NOMO-1 treated with DMSO at 0.1 percent for 48 hours (cell line): ENCODE measurements at regions not wholly inside any gene's neighbourhood (a gene's known extent, or its start where the extent isn't known, plus 50 kb on each side); places are given as distances from the start of the nearest gene placed in this dataset.

ENCODE experiments used
- DNase-seq: peaks from one replicate; lab custom pipeline; 2025; ENCODE audit not compliant: unreplicated experiment; lab: John Stamatoyannopoulos, UW

DNA sequence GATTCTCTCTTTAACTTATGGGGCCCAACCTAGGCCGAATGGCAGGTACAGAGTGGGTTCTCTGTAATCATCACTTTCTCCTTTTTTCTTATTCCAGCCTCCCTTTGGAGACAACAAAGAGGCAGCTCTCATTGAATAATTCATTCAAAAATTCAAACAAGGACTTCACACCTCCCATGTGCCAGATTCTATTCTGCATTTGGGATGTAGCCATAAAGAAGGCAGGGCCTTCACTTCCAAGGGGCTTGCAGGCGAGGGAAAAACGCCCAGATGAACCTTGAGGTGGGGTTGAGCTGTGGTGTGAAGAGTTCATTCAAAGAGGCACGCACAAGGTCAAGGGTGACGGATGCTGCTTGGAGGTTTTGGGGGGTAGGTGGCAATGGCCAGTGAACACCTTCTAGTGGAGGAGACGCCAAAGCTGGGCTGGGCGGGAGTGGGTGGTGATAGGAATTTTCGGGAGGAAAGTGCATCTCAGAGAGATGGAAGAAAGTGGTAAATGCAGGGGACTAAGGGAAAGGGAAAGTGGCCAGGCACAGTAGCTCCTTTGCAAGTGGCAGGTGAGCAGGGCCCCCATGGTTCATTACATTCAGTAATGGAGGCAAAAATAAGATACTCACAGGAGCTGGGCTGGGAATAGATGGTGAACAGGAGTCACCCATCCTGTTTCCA, 499.6 kb downstream of the MIAT start:
- no peak for DNase-seq

DNA sequence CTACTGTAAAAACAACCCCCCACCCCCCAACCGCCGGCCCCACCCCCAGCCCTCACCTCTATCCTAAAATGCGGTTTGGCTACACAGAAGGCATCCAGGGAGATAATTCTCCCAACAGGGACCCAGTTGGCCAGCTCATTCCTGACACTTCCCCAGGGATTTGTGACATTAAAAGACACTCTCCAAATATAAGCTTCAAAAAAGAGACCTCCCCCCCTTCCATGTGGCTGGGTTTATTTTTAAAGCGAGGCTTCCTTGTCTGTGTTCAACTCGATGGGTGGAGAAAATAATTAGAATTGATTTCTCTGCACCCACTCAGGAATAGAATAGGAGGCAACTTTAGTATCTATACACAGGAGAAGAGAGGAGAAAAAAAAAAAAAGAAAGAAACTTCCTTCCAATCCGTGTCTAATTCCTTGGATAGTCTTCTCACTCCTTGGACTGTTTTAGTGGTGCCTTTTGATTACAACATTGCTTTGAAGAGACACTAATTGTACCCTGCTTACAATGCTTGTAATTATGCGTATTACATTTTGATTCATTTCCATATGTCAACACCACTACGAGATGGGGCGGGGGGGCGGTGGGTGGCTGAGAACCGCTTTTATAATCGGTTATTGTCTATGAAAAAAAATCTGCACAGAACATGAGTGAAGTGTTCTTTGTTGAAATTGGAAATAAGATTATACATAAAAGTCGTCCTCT, 500.4 kb downstream of the MIAT start:
- DNase-seq, result no peak

DNA sequence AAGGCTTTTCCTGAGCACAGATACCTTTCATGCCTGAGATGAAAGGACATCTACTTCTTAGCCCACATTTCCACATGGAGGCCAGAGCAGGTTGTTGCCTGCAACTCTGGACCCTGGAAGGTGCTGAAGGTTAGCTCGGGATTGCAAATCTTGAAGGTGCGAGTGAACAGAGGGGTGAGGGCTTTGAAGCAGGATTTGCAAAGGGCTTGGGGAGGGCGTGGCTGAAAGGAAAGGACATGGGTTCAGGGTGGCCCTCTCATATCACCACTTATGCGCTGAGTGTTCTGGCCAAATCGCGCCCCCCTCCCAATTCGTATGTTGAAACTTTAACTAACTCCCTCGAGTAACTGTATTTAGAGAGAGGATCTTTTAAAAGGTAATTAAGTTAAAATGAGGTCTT, 501.6 kb downstream of the MIAT start:
- DNase-seq, result no peak

DNA sequence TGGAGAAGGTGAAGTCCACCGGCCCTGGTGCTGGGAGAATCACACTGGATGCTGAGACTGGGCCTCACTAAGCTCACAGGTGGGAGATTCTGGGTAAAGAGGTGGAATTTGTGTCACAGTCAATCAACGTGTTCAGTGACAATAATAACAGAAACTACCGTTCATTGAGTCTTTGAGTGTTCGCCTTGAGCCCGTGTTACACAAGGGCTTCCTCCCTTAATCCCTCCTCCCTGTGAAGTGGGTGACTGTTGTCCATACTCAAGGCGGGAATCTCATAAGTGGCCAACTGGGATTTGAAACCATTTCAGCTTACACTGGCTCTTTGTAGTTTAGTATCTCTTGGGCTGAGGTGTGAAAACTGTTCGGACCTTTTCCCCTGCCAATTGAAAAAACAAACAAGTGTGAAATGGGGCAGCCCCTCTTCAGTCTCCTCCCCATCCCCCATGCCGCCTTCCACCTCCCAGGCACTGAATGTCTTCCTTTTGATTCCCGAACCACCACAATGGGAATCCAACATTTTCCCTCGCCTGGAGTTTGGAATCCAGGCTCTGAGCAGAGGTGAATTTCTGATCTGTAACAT, 502.4 kb downstream of the MIAT start:
- DNase-seq, result no peak

DNA sequence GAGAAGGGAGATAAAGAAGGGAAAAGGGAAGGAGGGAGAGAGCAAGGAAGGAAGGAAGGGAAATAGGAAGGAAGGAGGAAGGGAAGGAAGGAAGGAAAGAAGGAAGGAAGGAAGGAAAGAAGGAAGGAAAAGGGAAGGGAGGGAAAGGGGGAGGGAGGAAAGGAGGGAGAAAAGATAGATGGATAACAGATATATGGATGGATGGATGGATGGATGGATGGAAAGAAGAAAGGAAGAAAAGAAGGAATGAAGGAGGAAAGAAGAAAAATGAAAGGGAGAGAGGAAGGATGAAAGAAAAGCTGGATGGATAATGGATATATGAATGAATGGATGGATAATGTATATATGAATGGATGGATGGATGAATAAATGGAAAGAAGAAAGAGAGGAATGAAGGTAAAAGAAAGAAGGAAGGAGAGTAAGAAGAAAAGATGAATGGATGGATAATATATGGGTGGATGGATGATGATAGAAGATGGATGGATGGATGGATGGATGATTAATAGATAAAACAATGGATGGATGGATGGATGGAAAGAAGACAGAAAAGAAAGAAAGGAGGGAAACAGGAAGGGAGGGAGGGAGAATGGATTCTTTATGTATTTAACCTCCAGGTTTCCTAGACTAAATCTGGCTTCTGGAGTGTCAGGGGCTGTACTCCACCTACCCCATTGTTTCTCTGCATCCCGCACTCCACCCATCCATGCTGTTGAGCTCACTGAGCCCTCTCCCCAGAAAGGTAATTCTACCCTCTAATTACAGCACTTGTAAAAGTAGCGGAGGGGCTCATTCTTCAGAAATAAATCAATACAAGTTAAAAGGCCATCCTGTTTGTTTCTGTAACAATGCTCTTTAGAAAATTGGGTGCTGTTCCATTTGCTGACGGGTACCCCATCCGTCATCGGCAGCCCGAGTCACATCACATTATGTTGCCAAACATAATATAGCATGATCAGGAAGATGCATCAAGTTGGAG, 506.1 kb downstream of the MIAT start:
- no peak for DNase-seq

DNA sequence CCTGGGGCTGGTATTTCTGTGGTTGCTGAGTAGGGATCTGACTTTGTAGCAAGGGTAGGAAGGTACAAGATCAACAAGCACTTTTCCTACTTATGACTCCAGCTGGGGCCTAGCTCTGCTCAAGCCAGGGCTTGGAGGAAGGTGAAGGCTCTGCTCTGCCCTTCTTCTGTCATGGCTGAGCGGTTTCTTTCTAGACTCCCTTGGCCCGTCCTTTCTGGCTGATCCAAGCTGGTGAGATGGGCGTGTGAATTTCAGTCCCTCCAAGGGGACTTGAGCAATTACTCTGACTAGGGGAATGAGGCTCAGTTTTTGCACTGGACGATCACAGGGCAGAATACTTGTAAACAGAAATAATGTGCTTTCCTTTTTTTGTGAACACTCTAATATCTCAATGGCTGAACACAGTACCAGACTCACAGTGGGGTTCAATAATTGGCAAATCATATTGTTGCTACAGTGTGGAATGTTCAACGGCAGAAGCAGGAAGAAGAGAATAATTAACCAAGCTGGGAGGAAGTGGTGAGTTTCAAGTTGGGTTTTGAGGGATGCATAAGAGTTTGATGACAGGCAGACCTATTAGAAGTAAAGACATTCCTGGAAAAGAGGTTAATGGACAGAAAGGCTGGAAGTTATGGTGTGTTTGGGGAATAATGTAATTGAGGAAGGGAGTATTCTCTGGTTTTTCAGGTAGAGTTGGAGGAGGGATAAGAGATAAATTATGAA, 507.6 kb downstream of the MIAT start:
- no peak for DNase-seq

DNA sequence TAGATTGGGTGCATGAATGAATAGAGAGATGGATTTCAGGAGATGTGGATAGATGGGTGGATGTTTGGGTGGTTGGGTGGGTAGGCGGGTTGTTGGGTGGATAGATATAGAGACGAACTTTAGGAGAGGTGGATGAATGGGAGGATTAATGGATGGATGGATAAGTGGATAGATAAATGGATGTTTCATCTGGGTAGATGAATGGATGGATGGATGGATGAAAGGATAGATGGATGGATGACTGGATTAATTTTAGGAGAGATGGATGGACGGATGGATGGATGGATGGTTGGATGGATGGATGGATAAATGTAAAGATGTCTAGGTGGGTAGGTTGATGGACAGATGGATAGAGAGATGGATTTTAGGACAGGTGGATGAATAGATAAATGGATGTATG, 511.3 kb downstream of the MIAT start:
- no peak for DNase-seq

DNA sequence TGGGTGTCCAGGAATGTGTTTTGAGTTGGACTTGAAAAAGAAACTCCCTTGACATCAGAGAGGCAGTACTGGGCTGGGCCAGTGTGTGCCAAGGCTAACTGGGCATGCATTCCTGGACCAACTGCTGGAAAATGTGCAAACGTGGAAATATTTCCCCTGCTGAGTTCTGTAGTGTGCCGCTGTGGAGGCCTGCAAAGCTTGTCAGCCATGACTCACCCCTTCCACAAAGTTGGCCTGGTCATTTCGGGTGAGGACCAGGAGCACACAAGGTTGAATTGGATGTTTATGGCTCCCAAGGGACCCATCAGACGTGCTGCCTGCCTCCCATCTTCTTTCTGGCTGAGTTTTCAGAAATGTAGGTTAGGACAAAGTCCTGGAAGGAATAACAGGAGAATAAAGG, 513.1 kb downstream of the MIAT start:
- DNase-seq, result no peak

DNA sequence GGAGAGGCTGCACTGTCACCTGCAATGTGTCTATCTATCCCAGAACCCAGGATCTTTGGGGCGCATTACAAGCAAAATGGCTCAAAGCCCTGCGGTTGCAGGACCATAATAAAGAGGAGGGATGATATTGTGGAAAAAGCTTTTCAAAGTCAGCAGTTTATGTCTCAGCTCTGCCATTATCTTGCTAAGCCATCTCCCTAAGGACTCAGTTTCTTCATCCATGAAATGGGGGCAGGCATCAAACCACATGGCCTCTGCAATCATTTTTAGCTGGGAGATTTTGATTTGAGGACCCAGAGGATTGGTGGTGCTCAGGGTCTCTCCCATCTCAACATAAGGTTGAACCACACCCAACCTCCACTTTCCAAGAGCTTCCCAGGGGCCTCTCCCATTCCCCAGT, 513.8 kb downstream of the MIAT start:
- no peak for DNase-seq

DNA sequence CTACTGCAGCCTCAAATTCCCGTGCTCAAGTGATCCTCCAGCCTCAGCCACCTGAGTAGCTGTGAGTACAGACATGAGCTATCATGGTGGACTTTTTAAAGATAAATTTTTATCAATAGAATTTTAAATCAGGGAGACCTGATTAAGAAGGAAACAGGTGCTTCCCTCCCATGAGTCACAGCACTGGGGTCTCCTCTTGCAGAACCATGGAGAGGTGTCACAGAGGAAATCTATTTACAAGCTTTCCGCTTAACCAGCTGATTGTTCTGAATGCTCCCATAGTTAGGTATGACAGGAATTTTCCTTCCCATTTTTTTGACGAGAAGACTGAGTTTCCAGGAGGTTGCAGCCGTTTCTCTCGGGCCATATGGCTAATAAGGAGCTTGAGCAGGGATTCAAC, 516.1 kb downstream of the MIAT start:
- no peak for DNase-seq

DNA sequence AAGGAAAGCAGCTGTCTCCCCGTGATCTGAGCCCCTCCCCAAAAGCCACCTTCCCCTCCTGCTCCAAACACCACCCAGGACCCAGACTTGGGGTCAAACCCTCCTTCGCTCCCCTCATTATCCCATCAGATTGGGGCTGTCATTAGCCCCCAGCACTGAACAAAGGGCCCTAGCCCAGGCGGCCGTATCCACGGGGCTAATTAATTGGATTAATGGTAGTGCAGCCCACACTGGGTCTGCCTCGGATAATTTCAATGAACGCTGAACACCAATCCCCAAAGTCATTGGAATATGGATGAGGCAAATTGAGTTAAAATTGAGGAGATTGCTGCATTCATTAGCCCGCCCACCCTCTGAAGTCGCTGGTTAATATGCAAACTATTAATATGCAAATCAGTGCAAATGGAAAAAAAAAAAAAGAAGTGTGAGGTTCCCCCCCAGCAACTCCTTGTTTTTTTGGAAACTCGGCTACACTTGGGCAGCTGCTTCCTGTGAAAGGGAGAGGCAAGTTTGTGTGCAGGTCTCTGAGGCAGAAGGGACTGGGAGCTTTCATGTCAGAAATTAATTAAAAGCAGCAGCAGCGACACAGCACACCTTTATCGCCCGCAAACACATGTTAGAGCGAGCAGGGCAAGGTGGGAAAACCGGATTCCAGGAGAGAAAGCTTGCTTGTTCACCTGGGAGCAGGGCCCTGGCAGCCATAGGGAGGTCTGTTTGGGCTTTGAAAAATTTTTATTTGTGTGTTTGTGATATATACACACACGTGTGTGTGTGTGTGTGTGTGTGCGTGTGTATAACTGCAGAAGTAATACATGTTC, 517.8 kb downstream of the MIAT start:
- DNase-seq, result no peak

DNA sequence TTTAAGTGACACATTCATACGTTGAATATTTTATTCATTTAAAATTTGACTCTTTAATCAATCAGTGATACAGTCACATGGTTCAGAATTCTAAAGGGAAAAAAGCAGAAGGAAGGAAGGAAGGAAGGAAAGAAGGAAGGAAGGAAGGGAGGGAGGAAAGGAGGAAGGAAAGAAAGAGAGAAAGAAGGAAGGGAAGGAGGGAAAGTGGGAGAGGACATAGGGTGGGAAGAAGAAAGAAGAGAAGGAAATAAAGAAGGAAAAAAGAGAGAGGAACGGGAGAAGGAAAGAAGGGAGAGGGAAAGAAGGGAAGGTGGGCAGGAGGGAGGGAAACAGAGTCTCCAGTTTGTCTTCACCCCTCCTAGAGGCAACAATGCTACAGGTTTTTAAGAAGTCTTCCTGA, 518.6 kb downstream of the MIAT start:
- no peak for DNase-seq

DNA sequence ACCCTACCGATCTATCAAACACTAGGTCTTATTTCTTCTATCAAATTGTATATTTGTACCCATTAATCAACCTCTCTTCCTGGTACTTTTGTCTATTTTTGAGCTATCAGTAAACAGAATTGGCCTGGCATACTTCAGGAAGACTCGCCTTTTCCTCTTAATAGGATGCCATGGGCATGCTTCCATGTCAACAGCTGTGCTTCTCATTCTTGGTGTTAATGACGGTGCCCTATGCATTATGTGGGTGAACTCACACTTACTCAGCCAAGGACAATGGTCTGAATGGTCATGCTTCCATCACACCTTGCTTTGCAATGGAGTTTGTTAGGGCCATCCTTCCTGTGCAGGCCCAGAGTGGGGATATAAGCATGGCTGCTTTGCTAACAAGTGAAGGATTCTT, 521.8 kb downstream of the MIAT start:
- DNase-seq, result no peak

DNA sequence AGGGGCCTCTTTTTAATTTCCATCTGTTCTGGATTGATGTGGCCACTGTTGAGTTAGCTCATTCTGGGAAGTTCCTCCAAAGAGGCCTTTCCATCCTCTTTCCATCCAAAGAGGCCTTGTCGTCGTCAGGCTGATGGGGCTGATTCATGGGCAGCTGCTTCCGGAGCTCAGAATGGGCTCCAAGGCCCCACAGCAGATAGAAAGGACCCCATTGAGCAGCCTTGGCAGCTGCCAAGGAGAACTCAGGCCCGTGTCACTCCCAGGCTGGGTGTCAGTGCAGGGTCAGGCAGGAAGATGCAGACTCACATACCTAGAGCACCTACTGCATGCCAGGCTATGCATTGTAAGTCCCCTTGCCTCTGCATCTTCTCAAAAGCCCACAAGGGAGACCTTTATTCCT, 524.1 kb downstream of the MIAT start:
- no peak for DNase-seq

DNA sequence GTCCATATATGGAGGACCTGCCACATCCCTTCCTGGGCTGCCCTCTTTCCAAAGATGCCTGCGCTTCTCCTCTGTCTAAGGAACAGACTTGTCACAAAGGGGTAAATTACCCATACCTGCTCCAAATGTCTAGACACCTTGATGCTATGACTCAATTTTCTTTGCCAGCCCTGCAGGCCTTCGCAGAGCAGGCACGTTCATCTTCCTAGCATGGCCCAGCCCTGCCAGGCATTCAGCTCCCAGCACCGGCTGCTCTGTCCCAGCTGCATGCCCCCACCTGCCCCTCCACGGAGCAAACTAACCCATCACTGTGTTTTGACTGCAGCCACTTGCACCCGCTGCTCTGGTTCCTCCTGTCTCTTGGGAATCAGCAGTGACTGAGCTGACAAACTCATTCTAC, 526.1 kb downstream of the MIAT start:
- DNase-seq, result no peak

DNA sequence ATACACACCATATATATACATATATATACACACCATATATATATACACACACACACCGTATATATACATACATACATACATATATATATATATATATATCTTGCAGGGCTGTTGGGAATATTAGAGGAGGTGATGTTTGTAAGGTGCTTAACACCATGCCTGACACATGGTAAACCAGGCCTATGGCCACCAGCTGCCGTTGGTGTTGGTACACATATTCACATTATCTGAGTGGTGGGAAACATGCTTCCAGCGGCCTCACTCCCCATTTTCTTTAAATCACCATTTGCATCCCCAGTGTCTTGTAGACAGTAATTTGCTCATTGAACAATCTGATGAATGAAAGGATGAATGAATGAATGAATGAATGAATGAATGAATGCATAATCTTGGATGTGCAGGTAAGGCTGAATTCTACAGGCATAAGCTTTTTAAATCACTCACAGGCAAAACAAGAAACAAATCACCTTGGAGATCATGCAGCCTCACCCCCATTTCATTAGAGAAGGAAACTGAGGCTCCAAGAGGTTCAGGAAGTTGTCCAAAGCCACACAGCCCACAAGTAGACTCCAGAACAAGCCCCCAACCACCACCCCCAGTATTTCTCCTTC, 527.8 kb downstream of the MIAT start:
- no peak for DNase-seq

DNA sequence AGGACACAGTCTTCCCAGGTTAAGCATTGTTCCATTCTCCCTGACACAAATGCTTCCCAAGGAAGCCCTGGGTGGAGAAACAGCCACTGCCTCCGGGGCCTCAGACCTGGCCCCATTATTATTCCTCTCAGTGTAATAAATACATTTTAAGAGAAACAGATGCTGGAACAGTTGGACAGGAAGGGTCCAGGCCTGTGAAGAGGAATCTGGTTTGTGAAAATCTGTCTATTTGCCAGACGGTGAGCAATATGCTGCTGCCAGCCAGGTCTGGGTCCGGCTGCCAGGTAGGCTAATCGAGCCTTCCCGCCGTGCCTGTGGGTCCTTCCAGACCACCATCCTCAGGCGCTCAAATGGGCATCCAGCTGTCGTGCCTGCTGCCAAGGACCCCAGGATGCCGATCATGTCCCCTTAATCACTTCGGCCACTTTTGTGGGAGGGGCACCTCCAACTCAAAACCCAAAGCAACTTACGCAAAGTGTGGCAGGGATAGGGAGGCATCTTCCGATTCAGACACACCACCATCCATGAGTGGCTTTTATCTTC, 528.4 kb downstream of the MIAT start:
- DNase-seq, result no peak

DNA sequence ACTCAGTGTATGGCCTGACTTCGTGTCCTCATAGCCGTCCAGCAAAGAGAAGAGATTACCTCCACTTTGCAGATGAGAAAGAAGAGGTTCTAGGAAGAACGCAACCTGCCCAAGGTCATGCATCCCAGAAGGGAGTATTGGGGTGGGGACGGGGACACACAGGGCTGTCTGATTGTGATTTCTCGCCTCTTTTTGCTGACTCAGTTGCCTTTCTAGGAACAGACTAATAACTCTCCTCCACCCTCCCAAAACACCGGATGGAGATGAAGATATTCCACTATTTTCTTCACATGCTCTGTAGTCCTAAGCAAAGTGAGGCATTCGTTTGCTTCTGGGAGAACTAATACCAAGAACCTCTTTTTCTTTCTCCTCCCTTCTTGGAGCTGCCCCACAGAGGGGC, 529.3 kb downstream of the MIAT start:
- DNase-seq, result no peak

DNA sequence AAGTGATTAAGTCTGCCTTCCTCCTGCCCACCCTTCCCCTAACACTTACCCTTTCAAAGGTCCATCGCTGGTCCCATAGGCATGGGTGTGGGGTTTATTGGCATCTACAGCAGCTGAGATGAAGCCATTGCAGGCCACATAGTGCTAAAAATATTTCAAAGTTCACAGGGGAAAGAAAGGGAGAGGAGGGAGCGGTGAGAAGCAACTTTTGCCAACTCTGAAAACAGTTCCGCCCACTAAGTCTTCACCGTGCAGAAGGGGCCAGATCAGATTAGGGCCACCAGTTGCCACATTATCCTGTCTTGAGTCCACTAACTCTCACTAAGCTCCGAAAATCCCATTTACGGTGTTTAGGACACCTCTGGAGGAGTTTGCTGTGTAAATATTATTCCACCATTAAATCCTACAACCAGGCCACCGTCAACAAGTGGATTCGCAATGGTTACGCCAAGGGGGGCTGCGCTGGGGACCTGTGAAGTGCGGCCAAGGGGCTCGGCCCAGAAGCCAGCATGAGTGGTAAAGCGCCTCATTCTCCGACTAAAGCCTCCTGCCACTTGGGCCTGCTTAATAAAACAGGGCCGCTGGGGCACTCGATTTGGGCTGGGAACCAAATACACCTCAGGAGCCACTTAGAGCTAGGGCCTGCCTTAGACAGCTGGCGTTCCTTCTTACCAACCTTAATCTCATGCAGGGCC, 534.9 kb downstream of the MIAT start:
- DNase-seq, result no peak
